GM23338 (cell line): ENCODE measurements at regions not wholly inside any gene's neighbourhood (a gene's known extent, or its start where the extent isn't known, plus 50 kb on each side); places are given as distances from the start of the nearest gene placed in this dataset.
A peak's percentile ranks its signal among the peaks of the same experiment; 100 is the strongest.

Experiments used
- ATAC-seq: fragments of 200-7000 bp; cut with Tn5 transposase; 3 replicates; pipeline ENCODE4 v1.9.1; 2020
- DNase-seq: peaks from one replicate; pipeline ENCODE4 v3.0.0-alpha.2; 2015; ENCODE audit warnings: low spot score
- H2AFZ ChIP-seq: fragments of 200-600 bp; sonication (generic); 2 replicates; pipeline ENCODE4 v1.8.0; 2016; ENCODE audit warnings: antibody characterized with exemption, mild to moderate bottlenecking, moderate library complexity
- H3F3A ChIP-seq: fragments of 200-600 bp; sonication (generic); replicated peaks from 2 replicates; pipeline ENCODE4 v1.8.0; 2017; ENCODE audit warnings: antibody characterized with exemption, mixed run types, low read depth
- H3K27ac ChIP-seq: fragments of 200-600 bp; sonication (generic); 2 replicates; pipeline ENCODE4 v1.6.1; 2016; ENCODE audit warnings: low read depth
- H3K27me3 ChIP-seq: fragments of 200-600 bp; sonication (generic); 2 replicates; pipeline ENCODE4 v1.8.0; 2016; ENCODE audit warnings: mild to moderate bottlenecking, mixed run types, moderate library complexity; ENCODE audit not compliant: insufficient read depth
- H3K36me3 ChIP-seq: fragments of 200-600 bp; sonication (generic); 2 replicates; pipeline ENCODE4 v1.8.0; 2016; ENCODE audit warnings: mild to moderate bottlenecking; ENCODE audit not compliant: insufficient read depth
- H3K4me1 ChIP-seq: fragments of 200-600 bp; sonication (generic); 2 replicates; pipeline ENCODE4 v1.8.0; 2016; ENCODE audit warnings: mild to moderate bottlenecking, moderate library complexity; ENCODE audit not compliant: insufficient read depth
- H3K4me2 ChIP-seq: fragments of 200-600 bp; sonication (generic); 2 replicates; pipeline ENCODE4 v1.7.1; 2017; ENCODE audit warnings: mixed run types
- H3K4me3 ChIP-seq: fragments of 200-600 bp; sonication (generic); 2 replicates; pipeline ENCODE4 v1.6.1; 2016; ENCODE audit warnings: mixed run types
- H3K79me2 ChIP-seq: fragments of 200-600 bp; sonication (generic); replicated peaks from 2 replicates; pipeline ENCODE4 v1.8.0; 2017; ENCODE audit warnings: mild to moderate bottlenecking; ENCODE audit not compliant: insufficient read depth
- H3K9me2 ChIP-seq: fragments of 200-600 bp; sonication (generic); 2 replicates; pipeline ENCODE4 v1.8.0; 2017; ENCODE audit not compliant: insufficient read depth
- H4K20me1 ChIP-seq: fragments of 200-600 bp; sonication (generic); replicated peaks from 2 replicates; pipeline ENCODE4 v1.8.0; 2017; ENCODE audit warnings: mild to moderate bottlenecking; ENCODE audit not compliant: insufficient read depth
- H3K27ac Mint-ChIP-seq: 2 replicates; pipeline ENCODE4 v1.8.0; 2020; ENCODE audit warnings: inconsistent platforms, mild to moderate bottlenecking, moderate library complexity, mixed read lengths
- H3K27me3 Mint-ChIP-seq: 3 replicates; pipeline ENCODE4 v1.8.0; 2022; ENCODE audit warnings: low read depth, mild to moderate bottlenecking, moderate library complexity, mixed read lengths, inconsistent platforms; ENCODE audit not compliant: insufficient read depth, poor library complexity
- H3K36me3 Mint-ChIP-seq: 3 replicates; pipeline ENCODE4 v1.8.0; 2021; ENCODE audit warnings: low read depth, mild to moderate bottlenecking, inconsistent platforms, moderate library complexity, mixed read lengths
- H3K4me1 Mint-ChIP-seq: 3 replicates; pipeline ENCODE4 v1.8.0; 2020; ENCODE audit warnings: mild to moderate bottlenecking, inconsistent platforms, mixed read lengths
- H3K4me3 Mint-ChIP-seq: 3 replicates; pipeline ENCODE4 v1.8.0; 2021; ENCODE audit warnings: moderate library complexity, mild to moderate bottlenecking, inconsistent platforms, mixed read lengths
- H3K9me3 Mint-ChIP-seq: 3 replicates; pipeline ENCODE4 v1.8.0; 2020; ENCODE audit warnings: moderate library complexity, mild to moderate bottlenecking, inconsistent platforms, mixed read lengths
- CREB1 ChIP-seq: fragments of 250-450 bp; sonication (Bioruptor Pico); IDR thresholded peaks from 2 replicates; pipeline ENCODE4 v1.5.0; 2020; ENCODE audit warnings: low read depth, mild to moderate bottlenecking, moderate library complexity
- CTCF ChIP-seq, 2 experiments: fragments of 200-600 bp in 1 of 2; sonication (generic) in 1 of 2; conservative IDR thresholded peaks; 2 replicates each; pipeline versions ENCODE4 v1.5.1 to v1.6.1; 2016 to 2017; ENCODE audit warnings: antibody characterized with exemption in 2 of 2, low read depth in 2 of 2, mild to moderate bottlenecking in 2 of 2, moderate library complexity in 1 of 2
- ETS1 ChIP-seq: IDR thresholded peaks from 2 replicates; pipeline ENCODE4 v1.6.1; 2016; ENCODE audit warnings: antibody characterized with exemption
- EZH2phosphoT487 ChIP-seq: fragments of 200-600 bp; sonication (generic); IDR thresholded peaks from one replicate; pipeline ENCODE4 v1.8.1; 2018; ENCODE audit warnings: antibody characterized with exemption; ENCODE audit not compliant: unreplicated experiment
- NANOG ChIP-seq: IDR thresholded peaks from 2 replicates; pipeline ENCODE4 v1.6.1; 2016; ENCODE audit warnings: antibody characterized with exemption, borderline replicate concordance
- POLR2AphosphoS5 ChIP-seq: IDR thresholded peaks from 2 replicates; pipeline ENCODE4 v1.6.1; 2016; ENCODE audit warnings: antibody characterized with exemption, low read depth
- REST ChIP-seq: IDR thresholded peaks from one replicate; pipeline ENCODE4 v1.6.1; 2018; ENCODE audit warnings: antibody characterized with exemption; ENCODE audit not compliant: unreplicated experiment
- STAT1 ChIP-seq: IDR thresholded peaks from one replicate; pipeline ENCODE4 v1.6.1; 2016; ENCODE audit warnings: antibody characterized with exemption; ENCODE audit not compliant: unreplicated experiment
- TF ChIP-seq, protein P1 (sequence below): fragments of 250-450 bp; sonication (Bioruptor Pico); IDR thresholded peaks from 2 replicates; pipeline ENCODE4 v1.5.0; 2020; ENCODE audit warnings: mild to moderate bottlenecking, moderate library complexity

- no peaks in the 10 kb centered on the region for H3K9me3 Mint-ChIP-seq
- peaks cover 43% of the 10 kb centered on the region for H3K4me1 Mint-ChIP-seq
- H3K36me3 Mint-ChIP-seq = no peaks in the 10 kb centered on the region
Measured at GRCh38 chr2:180146541-180146940, 139.4 kb upstream of the CWC22 start.

GRCh38 chr2:180146114-180146513 is 139.0 kb upstream of the CWC22 start:
- Histone ChIP-seq H3K27ac (peak overlapping the region; percentile 82), H3K9me2 (0 out of 2 replicates have a peak, but pooled peaks cover 5% of the 10 kb centered on the region), H3F3A (no peaks in the 10 kb centered on the region), H3K79me2 (no peaks in the 10 kb centered on the region), H4K20me1 (no peaks in the 10 kb centered on the region), H3K4me1 (peaks cover 37% of the 10 kb centered on the region), H3K36me3 (no peaks in the 10 kb centered on the region), H3K27me3 (no peaks in the 10 kb centered on the region), H3K4me3 (peak overlapping the region; percentile 12; the same call in 1 of the 2 replicates), H3K4me2 (peak overlapping the region; percentile 50), H2AFZ (no peak overlapping the region)
- peaks cover 43% of the 10 kb centered on the region for H3K4me1 Mint-ChIP-seq
- H3K27ac Mint-ChIP-seq = peak overlapping the region; percentile 93
- no peak overlapping the region for H3K4me3 Mint-ChIP-seq
- H3K27me3 Mint-ChIP-seq = peaks cover 1% of the 10 kb centered on the region
- H3K36me3 Mint-ChIP-seq = no peaks in the 10 kb centered on the region
- ATAC-seq (no peak), DNase-seq (no peak)
- H3K9me3 Mint-ChIP-seq = no peaks in the 10 kb centered on the region
- TF ChIP-seq, protein P1, sequence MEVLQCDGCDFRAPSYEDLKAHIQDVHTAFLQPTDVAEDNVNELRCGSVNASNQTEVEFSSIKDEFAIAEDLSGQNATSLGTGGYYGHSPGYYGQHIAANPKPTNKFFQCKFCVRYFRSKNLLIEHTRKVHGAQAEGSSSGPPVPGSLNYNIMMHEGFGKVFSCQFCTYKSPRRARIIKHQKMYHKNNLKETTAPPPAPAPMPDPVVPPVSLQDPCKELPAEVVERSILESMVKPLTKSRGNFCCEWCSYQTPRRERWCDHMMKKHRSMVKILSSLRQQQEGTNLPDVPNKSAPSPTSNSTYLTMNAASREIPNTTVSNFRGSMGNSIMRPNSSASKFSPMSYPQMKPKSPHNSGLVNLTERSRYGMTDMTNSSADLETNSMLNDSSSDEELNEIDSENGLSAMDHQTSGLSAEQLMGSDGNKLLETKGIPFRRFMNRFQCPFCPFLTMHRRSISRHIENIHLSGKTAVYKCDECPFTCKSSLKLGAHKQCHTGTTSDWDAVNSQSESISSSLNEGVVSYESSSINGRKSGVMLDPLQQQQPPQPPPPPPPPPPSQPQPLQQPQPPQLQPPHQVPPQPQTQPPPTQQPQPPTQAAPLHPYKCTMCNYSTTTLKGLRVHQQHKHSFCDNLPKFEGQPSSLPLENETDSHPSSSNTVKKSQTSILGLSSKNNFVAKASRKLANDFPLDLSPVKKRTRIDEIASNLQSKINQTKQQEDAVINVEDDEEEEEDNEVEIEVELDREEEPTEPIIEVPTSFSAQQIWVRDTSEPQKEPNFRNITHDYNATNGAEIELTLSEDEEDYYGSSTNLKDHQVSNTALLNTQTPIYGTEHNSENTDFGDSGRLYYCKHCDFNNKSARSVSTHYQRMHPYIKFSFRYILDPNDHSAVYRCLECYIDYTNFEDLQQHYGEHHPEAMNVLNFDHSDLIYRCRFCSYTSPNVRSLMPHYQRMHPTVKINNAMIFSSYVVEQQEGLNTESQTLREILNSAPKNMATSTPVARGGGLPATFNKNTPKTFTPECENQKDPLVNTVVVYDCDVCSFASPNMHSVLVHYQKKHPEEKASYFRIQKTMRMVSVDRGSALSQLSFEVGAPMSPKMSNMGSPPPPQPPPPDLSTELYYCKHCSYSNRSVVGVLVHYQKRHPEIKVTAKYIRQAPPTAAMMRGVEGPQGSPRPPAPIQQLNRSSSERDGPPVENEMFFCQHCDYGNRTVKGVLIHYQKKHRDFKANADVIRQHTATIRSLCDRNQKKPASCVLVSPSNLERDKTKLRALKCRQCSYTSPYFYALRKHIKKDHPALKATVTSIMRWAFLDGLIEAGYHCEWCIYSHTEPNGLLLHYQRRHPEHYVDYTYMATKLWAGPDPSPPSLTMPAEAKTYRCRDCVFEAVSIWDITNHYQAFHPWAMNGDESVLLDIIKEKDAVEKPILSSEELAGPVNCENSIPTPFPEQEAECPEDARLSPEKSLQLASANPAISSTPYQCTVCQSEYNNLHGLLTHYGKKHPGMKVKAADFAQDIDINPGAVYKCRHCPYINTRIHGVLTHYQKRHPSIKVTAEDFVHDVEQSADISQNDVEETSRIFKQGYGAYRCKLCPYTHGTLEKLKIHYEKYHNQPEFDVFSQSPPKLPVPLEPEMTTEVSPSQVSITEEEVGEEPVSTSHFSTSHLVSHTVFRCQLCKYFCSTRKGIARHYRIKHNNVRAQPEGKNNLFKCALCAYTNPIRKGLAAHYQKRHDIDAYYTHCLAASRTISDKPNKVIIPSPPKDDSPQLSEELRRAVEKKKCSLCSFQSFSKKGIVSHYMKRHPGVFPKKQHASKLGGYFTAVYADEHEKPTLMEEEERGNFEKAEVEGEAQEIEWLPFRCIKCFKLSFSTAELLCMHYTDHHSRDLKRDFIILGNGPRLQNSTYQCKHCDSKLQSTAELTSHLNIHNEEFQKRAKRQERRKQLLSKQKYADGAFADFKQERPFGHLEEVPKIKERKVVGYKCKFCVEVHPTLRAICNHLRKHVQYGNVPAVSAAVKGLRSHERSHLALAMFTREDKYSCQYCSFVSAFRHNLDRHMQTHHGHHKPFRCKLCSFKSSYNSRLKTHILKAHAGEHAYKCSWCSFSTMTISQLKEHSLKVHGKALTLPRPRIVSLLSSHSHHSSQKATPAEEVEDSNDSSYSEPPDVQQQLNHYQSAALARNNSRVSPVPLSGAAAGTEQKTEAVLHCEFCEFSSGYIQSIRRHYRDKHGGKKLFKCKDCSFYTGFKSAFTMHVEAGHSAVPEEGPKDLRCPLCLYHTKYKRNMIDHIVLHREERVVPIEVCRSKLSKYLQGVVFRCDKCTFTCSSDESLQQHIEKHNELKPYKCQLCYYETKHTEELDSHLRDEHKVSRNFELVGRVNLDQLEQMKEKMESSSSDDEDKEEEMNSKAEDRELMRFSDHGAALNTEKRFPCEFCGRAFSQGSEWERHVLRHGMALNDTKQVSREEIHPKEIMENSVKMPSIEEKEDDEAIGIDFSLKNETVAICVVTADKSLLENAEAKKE (CRISPR knock-in tag) = no peak
- TF ChIP-seq NANOG (no peak), STAT1 (no peak), POLR2AphosphoS5 (no peak), CREB1 (CRISPR knock-in tag) (no peak), REST (no peak), ETS1 (no peak), EZH2phosphoT487 (no peak), CTCF (conservative IDR thresholded peaks at IDR 0.05; ENCODE audit: low read depth in 2 of 2) (no peak)

More at GRCh38 chr2:180146541-180146940, 139.4 kb upstream of the CWC22 start:
- no peaks in the 10 kb centered on the region for H3F3A ChIP-seq
- no peaks in the 10 kb centered on the region for H4K20me1 ChIP-seq
- no peaks in the 10 kb centered on the region for H3K27me3 ChIP-seq
- TF ChIP-seq NANOG (peak; percentile 75), POLR2AphosphoS5 (no peak)
- Mint-ChIP-seq H3K27ac (peak overlapping the region; percentile 93), H3K27me3 (peaks cover 1% of the 10 kb centered on the region), H3K4me3 (peak overlapping the region; percentile 43; the same call in 1 of the 3 replicates)
- H3K4me3 ChIP-seq = peak overlapping the region; percentile 12; the same call in 1 of the 2 replicates
- H3K36me3 ChIP-seq = no peaks in the 10 kb centered on the region
- H3K79me2 ChIP-seq = no peaks in the 10 kb centered on the region
- H3K4me1 ChIP-seq = peaks cover 37% of the 10 kb centered on the region
- H3K4me2 ChIP-seq = peak overlapping the region; percentile 50
- ATAC-seq = peak; percentile 47; the same call in 2 of the 3 replicates
- DNase-seq = no peak
- H2AFZ ChIP-seq = no peak overlapping the region
- peak overlapping the region; percentile 82 for H3K27ac ChIP-seq
- 0 out of 2 replicates have a peak, but pooled peaks cover 4% of the 10 kb centered on the region for H3K9me2 ChIP-seq
